PC-3 (cell line): ENCODE measurements at regions not wholly inside any gene's neighbourhood (a gene's known extent, or its start where the extent isn't known, plus 50 kb on each side); places are given as distances from the start of the nearest gene placed in this dataset.

Source experiments
- ATAC-seq: fragments of 200-7000 bp; cut with Tn5 transposase; 2 replicates; pipeline ENCODE4 v1.9.1; 2020; ENCODE audit warnings: mild to moderate bottlenecking, moderate library complexity
- BruUV-seq: library from RNA; stranded (reverse); fragments of 400-500 nt; replicated peaks from 2 replicates; lab custom pipeline; 2021; lab: Mats Ljungman, UMichigan
- CTCF ChIA-PET: fragments of 300-600 bp; sonication (Branson Sonifier 250); formaldehyde crosslinking; loops from one replicate; lab custom pipeline; 2022; ENCODE audit warnings: antibody characterized with exemption; lab: Charles Lee
- POLR2A ChIA-PET: fragments of 300-600 bp; sonication (Branson Sonifier 250); formaldehyde crosslinking; loops from one replicate; lab custom pipeline; 2022; ENCODE audit warnings: antibody characterized with exemption; ENCODE audit not compliant: unreplicated experiment; lab: Charles Lee
- DNase-seq: peaks from one replicate; pipeline ENCODE4 v3.0.0-alpha.2; 2015
- H2AFZ ChIP-seq: fragments of 300-600 bp; sonication (generic); 2 replicates; pipeline ENCODE4 v1.6.0; 2016; ENCODE audit warnings: antibody characterized with exemption, low read length
- H3F3A ChIP-seq: fragments of 300-600 bp; sonication (generic); one replicate; pipeline ENCODE4 v1.6.0; 2017; ENCODE audit warnings: antibody characterized with exemption, low read length, control low read depth, mild to moderate bottlenecking; ENCODE audit not compliant: unreplicated experiment
- H3K27ac ChIP-seq: fragments of 300-600 bp; sonication (generic); 2 replicates; pipeline ENCODE4 v1.5.1; 2016; ENCODE audit warnings: mild to moderate bottlenecking, low read length
- H3K27me3 ChIP-seq: fragments of 300-600 bp; sonication (generic); 2 replicates; pipeline ENCODE4 v1.6.1; 2016; ENCODE audit warnings: low read length, mixed read lengths
- H3K36me3 ChIP-seq: fragments of 300-600 bp; sonication (generic); 2 replicates; pipeline ENCODE4 v1.6.1; 2016; ENCODE audit warnings: low read depth, mixed run types, low read length, mixed read lengths
- H3K4me1 ChIP-seq: fragments of 300-600 bp; sonication (generic); 2 replicates; pipeline ENCODE4 v1.5.1; 2016; ENCODE audit warnings: low read length; ENCODE audit not compliant: insufficient read depth
- H3K4me2 ChIP-seq: fragments of 300-600 bp; sonication (generic); 2 replicates; pipeline ENCODE4 v1.6.0; 2016; ENCODE audit warnings: low read length
- H3K4me3 ChIP-seq: fragments of 300-600 bp; sonication (generic); 2 replicates; pipeline ENCODE4 v1.5.1; 2016; ENCODE audit warnings: mild to moderate bottlenecking, low read length, mixed read lengths
- H3K79me2 ChIP-seq: fragments of 300-600 bp; sonication (generic); 2 replicates; pipeline ENCODE4 v1.6.1; 2017; ENCODE audit warnings: low read length, mixed read lengths
- H3K9ac ChIP-seq: fragments of 300-600 bp; sonication (generic); 2 replicates; pipeline ENCODE4 v1.6.0; 2016; ENCODE audit warnings: mild to moderate bottlenecking, low read length
- H3K9me2 ChIP-seq: fragments of 300-600 bp; sonication (generic); replicated peaks from 2 replicates; pipeline ENCODE4 v1.6.1; 2016; ENCODE audit warnings: mixed run types, low read length, mixed read lengths
- H3K9me3 ChIP-seq: fragments of 300-600 bp; sonication (generic); 2 replicates; pipeline ENCODE4 v1.6.1; 2016; ENCODE audit warnings: low read length, mixed read lengths
- H4K20me1 ChIP-seq: fragments of 300-600 bp; sonication (generic); 2 replicates; pipeline ENCODE4 v1.6.1; 2016; ENCODE audit warnings: low read length, mixed read lengths
- EZH2 ChIP-seq: fragments of 300-600 bp; sonication (generic); IDR thresholded peaks from one replicate; pipeline ENCODE4 v1.6.1; 2017; ENCODE audit warnings: antibody characterized with exemption, mild to moderate bottlenecking, low read length; ENCODE audit not compliant: unreplicated experiment
- EZH2phosphoT487 ChIP-seq: fragments of 300-600 bp; sonication (generic); IDR thresholded peaks from 2 replicates; pipeline ENCODE4 v1.6.1; 2018; ENCODE audit warnings: mild to moderate bottlenecking, antibody characterized with exemption, low read length, borderline replicate concordance
- intact Hi-C: fragments of 100-400 bp; cut with micrococcal nuclease; formaldehyde crosslinking; loops from 2 replicates; pipeline ENCODE4 v1.9.0; 2023
- TF ChIP-seq, protein P1 (sequence below): fragments of 300-600 bp; sonication (generic); conservative IDR thresholded peaks from 2 replicates; pipeline ENCODE4 v1.5.1; 2017; ENCODE audit warnings: antibody characterized with exemption, low read depth, mild to moderate bottlenecking, low read length

- Histone ChIP-seq H3F3A (no peaks in the 10 kb centered on the region), H2AFZ (no peak overlapping the region), H3K4me2 (no peak overlapping the region), H3K4me3 (no peak overlapping the region), H3K27me3 (no peaks in the 10 kb centered on the region; the same call in 1 of the 2 replicates), H3K9me3 (no peaks in the 10 kb centered on the region), H3K9ac (no peak overlapping the region), H3K27ac (no peak overlapping the region), H3K79me2 (no peaks in the 10 kb centered on the region), H3K9me2 (no peaks in the 10 kb centered on the region), H3K4me1 (no peaks in the 10 kb centered on the region), H4K20me1 (no peaks in the 10 kb centered on the region), H3K36me3 (no peaks in the 10 kb centered on the region)
- TF ChIP-seq EZH2, result no peak
- no peak for TF ChIP-seq EZH2phosphoT487
- TF ChIP-seq, protein P1, sequence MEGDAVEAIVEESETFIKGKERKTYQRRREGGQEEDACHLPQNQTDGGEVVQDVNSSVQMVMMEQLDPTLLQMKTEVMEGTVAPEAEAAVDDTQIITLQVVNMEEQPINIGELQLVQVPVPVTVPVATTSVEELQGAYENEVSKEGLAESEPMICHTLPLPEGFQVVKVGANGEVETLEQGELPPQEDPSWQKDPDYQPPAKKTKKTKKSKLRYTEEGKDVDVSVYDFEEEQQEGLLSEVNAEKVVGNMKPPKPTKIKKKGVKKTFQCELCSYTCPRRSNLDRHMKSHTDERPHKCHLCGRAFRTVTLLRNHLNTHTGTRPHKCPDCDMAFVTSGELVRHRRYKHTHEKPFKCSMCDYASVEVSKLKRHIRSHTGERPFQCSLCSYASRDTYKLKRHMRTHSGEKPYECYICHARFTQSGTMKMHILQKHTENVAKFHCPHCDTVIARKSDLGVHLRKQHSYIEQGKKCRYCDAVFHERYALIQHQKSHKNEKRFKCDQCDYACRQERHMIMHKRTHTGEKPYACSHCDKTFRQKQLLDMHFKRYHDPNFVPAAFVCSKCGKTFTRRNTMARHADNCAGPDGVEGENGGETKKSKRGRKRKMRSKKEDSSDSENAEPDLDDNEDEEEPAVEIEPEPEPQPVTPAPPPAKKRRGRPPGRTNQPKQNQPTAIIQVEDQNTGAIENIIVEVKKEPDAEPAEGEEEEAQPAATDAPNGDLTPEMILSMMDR, result no peak
- no TSS peak for BruUV-seq
- CTCF ChIA-PET, result interaction anchor here (0.6 kb wide), 1 partner anchor 14 kb away, joined by 14 read pairs; no protein-coding TSS in a partner anchor
- intact Hi-C loops, result no loop called here
- POLR2A ChIA-PET, result no interaction called here
- no peak for DNase-seq
- no peak for ATAC-seq
Observed at GRCh38 chr22:22125028-22125578, 119.5 kb upstream of the VPREB1 start.

- no peaks in the 10 kb centered on the region for H3F3A ChIP-seq
- H3K4me1 ChIP-seq, result no peaks in the 10 kb centered on the region
- H3K79me2 ChIP-seq, result no peaks in the 10 kb centered on the region
- H3K36me3 ChIP-seq, result no peaks in the 10 kb centered on the region
- H4K20me1 ChIP-seq, result no peaks in the 10 kb centered on the region
- POLR2A ChIA-PET, result no interaction called here
- intact Hi-C loops, result no loop called here
- no peaks in the 10 kb centered on the region; the same call in 1 of the 2 replicates for H3K27me3 ChIP-seq
- DNase-seq, result no peak
- H3K9me2 ChIP-seq, result no peaks in the 10 kb centered on the region
- no peak overlapping the region for H3K9ac ChIP-seq
- H3K9me3 ChIP-seq, result no peaks in the 10 kb centered on the region
- no peak overlapping the region for H2AFZ ChIP-seq
- H3K4me3 ChIP-seq, result no peak overlapping the region
- TF ChIP-seq, protein P1, result no peak
- TF ChIP-seq EZH2, result no peak
- TF ChIP-seq EZH2phosphoT487, result no peak
- H3K27ac ChIP-seq, result no peak overlapping the region
- BruUV-seq, result no TSS peak
- no peak for ATAC-seq
- H3K4me2 ChIP-seq, result no peak overlapping the region
- CTCF ChIA-PET, result interaction anchor here (0.6 kb wide), 1 partner anchor 13 kb away, joined by 14 read pairs; no protein-coding TSS in a partner anchor
Observed at GRCh38 chr22:22124374-22124773, 120.2 kb upstream of the VPREB1 start.

GRCh38 chr22:22123960-22124278, 120.7 kb upstream of the VPREB1 start:
- ChIA-PET CTCF (no interaction called here), POLR2A (no interaction called here)
- Histone ChIP-seq H3F3A (no peaks in the 10 kb centered on the region), H3K9ac (no peak overlapping the region), H3K27ac (no peak overlapping the region), H3K79me2 (no peaks in the 10 kb centered on the region), H3K4me1 (no peaks in the 10 kb centered on the region), H3K4me2 (no peak overlapping the region), H3K27me3 (no peaks in the 10 kb centered on the region; the same call in 1 of the 2 replicates), H2AFZ (no peak overlapping the region), H3K9me3 (no peaks in the 10 kb centered on the region), H3K9me2 (no peaks in the 10 kb centered on the region), H4K20me1 (no peaks in the 10 kb centered on the region), H3K4me3 (no peak overlapping the region), H3K36me3 (no peaks in the 10 kb centered on the region)
- DNase-seq (no peak), ATAC-seq (no peak)
- intact Hi-C loops, result no loop called here
- TF ChIP-seq EZH2phosphoT487 (no peak), EZH2 (no peak)
- TF ChIP-seq, protein P1, result no peak
- BruUV-seq, result no TSS peak
